ENCODE measurements at regions not wholly inside any gene's neighbourhood (a gene's known extent, or its start where the extent isn't known, plus 50 kb on each side); places are given as distances from the start of the nearest gene placed in this dataset.
A peak's percentile ranks its signal among the peaks of the same experiment; 100 is the strongest.

- no peak for TF ChIP-seq CTCF (IDR thresholded peaks at IDR 0.05; ENCODE audit: insufficient read depth, low read length, severe bottlenecking)
- DNase-seq (ENCODE audit: low read depth) (peak; percentile 20), FAIRE-seq (no peak)
- H3K27me3 ChIP-seq (ENCODE audit: control insufficient read depth, insufficient read depth, low read length), result no peaks in the 10 kb centered on the region
- no peaks in the 10 kb centered on the region for H3K36me3 ChIP-seq (ENCODE audit: control insufficient read depth, insufficient read depth, low read length)
- no peak overlapping the region for H3K4me3 ChIP-seq (ENCODE audit: low read depth, low read length)
Observed at GRCh38 chr12:88802096-88802706, 221.9 kb upstream of the KITLG start.

GRCh38 chr12:88801227-88802095 is 221.2 kb upstream of the KITLG start:
- no peak for TF ChIP-seq CTCF (IDR thresholded peaks at IDR 0.05; ENCODE audit: insufficient read depth, low read length, severe bottlenecking)
- DNase-seq (ENCODE audit: low read depth) (no peak), FAIRE-seq (no peak)
- Histone ChIP-seq H3K36me3 (ENCODE audit: control insufficient read depth, insufficient read depth, low read length) (no peaks in the 10 kb centered on the region), H3K4me3 (ENCODE audit: low read depth, low read length) (no peak overlapping the region), H3K27me3 (ENCODE audit: control insufficient read depth, insufficient read depth, low read length) (no peaks in the 10 kb centered on the region)

- DNase-seq (ENCODE audit: low read depth) (peak; percentile 40), FAIRE-seq (no peak)
- no peaks in the 10 kb centered on the region for H3K36me3 ChIP-seq (ENCODE audit: control insufficient read depth, insufficient read depth, low read length)
- no peak for TF ChIP-seq CTCF (IDR thresholded peaks at IDR 0.05; ENCODE audit: insufficient read depth, low read length, severe bottlenecking)
- no peaks in the 10 kb centered on the region for H3K27me3 ChIP-seq (ENCODE audit: control insufficient read depth, insufficient read depth, low read length)
- H3K4me3 ChIP-seq (ENCODE audit: low read depth, low read length), result no peak overlapping the region
Observed at GRCh38 chr12:88793096-88793495, 212.8 kb upstream of the KITLG start.

- no peak for TF ChIP-seq CTCF (IDR thresholded peaks at IDR 0.05; ENCODE audit: insufficient read depth, low read length, severe bottlenecking)
- no peak overlapping the region for H3K4me3 ChIP-seq (ENCODE audit: low read depth, low read length)
- H3K36me3 ChIP-seq (ENCODE audit: control insufficient read depth, insufficient read depth, low read length), result no peaks in the 10 kb centered on the region
- H3K27me3 ChIP-seq (ENCODE audit: control insufficient read depth, insufficient read depth, low read length), result no peaks in the 10 kb centered on the region
- FAIRE-seq, result no peak
- DNase-seq (ENCODE audit: low read depth), result no peak
Observed at GRCh38 chr12:88790231-88790630, 210.0 kb upstream of the KITLG start.

GRCh38 chr12:88784166-88784565 is 203.9 kb upstream of the KITLG start:
- no peaks in the 10 kb centered on the region for H3K27me3 ChIP-seq (ENCODE audit: control insufficient read depth, insufficient read depth, low read length)
- no peaks in the 10 kb centered on the region for H3K36me3 ChIP-seq (ENCODE audit: control insufficient read depth, insufficient read depth, low read length)
- DNase-seq (ENCODE audit: low read depth), result no peak
- TF ChIP-seq CTCF (IDR thresholded peaks at IDR 0.05; ENCODE audit: insufficient read depth, low read length, severe bottlenecking), result no peak
- FAIRE-seq, result no peak
- no peak overlapping the region for H3K4me3 ChIP-seq (ENCODE audit: low read depth, low read length)
